ENCODE measurements at regions not wholly inside any gene's neighbourhood (a gene's known extent, or its start where the extent isn't known, plus 50 kb on each side); places are given as distances from the start of the nearest gene placed in this dataset.

DNA sequence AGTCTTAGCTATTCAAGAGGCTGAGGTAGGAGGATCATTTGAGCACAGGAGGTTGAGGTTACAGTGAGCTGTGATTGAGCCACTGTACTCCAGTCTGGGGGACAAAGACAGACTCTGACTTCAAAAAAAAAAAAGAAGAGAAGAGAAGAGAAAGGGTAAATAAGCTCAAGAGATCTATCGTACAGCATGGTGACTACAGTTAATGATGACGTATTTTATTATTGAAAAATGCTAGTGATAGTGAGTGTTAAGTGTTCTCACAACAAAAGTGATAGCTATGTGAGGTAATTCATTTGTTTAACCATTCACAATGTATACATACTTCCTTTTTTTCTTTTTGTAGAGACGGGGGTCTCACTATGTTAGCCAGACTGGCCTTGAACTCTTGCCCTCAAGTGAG lies 121.5 kb upstream of the RPL34 start:
- H3K27ac ChIP-seq (ENCODE audit: insufficient read depth, low read depth, low read length, poor library complexity, severe bottlenecking): no peak overlapping the region
- H3K4me1 ChIP-seq (ENCODE audit: control insufficient read depth, insufficient read depth, low read length): no peaks in the 10 kb centered on the region
- WGBS, 2 experiments: 77 to 88% methylated on average over 3 of the region's 3 CpGs
- H3K4me3 ChIP-seq (ENCODE audit: insufficient read depth, low read depth, low read length): no peak overlapping the region
- no peaks in the 10 kb centered on the region for H3K36me3 ChIP-seq (ENCODE audit: control insufficient read depth, insufficient read depth, low read length)
- peaks cover 5% of the 10 kb centered on the region for H3K9me3 ChIP-seq (ENCODE audit: control insufficient read depth, low read length)
- H3K27me3 ChIP-seq (ENCODE audit: control insufficient read depth, insufficient read depth, low read length, poor library complexity, severe bottlenecking): no peaks in the 10 kb centered on the region

DNA sequence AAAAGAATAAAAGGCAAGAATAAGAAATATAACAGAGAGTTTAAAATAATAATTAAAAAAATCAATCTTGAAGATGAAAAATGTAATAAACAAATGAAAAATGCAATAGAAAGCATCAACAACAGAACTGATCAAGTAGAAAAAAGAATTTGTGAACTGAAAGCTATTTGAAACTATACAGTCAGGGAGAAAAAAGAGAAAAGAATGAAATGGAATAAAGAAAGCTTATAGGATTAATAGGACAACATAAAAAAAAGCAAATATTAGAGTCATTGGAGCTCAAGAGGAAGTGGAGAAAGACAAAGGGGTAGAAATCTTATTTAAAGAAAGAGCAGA lies 126.8 kb upstream of the RPL34 start:
- no peak overlapping the region for H3K4me3 ChIP-seq (ENCODE audit: insufficient read depth, low read depth, low read length)
- no peaks in the 10 kb centered on the region for H3K4me1 ChIP-seq (ENCODE audit: control insufficient read depth, insufficient read depth, low read length)
- H3K36me3 ChIP-seq (ENCODE audit: control insufficient read depth, insufficient read depth, low read length): no peaks in the 10 kb centered on the region
- peaks cover 3% of the 10 kb centered on the region for H3K9me3 ChIP-seq (ENCODE audit: control insufficient read depth, low read length)
- H3K27ac ChIP-seq (ENCODE audit: insufficient read depth, low read depth, low read length, poor library complexity, severe bottlenecking): no peak overlapping the region
- H3K27me3 ChIP-seq (ENCODE audit: control insufficient read depth, insufficient read depth, low read length, poor library complexity, severe bottlenecking): no peaks in the 10 kb centered on the region

DNA sequence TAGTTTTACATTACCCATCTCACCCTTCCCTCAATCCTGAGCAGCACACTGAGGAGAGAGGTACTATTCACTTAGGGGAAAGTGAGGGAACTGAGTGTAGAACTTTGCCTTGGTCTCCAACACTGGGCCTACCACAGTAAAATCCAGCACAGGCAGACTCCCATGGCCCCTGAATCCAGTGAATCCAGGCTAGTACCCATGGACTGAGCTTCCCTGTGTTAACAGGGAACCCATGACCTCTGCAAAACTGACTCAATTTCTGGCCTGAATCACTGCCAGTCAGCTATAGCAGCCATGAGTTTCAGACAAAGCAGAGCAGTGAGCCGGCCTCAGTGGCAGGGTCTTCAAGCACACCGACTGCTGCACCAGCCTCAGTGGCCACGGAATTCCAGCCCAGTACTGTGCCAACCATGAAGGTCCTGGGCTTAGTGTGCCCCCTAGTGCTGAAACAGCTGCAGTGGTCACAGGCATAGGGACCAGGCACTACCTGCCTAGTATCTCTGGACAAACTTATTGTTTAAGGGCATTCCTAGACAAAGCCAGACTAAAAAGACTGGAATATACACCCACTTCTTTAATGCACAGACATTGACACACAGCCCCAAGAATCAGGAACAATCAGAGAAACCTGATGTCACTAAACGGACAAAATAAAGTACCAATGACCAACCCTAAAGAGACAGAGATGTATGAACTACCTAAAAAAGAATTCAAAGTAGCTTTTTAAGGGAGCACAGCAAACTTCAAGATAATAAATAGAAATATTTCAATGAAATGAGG lies 127.4 kb upstream of the RPL34 start:
- Histone ChIP-seq H3K4me3 (ENCODE audit: insufficient read depth, low read depth, low read length) (no peak overlapping the region), H3K27ac (ENCODE audit: insufficient read depth, low read depth, low read length, poor library complexity, severe bottlenecking) (no peak overlapping the region), H3K27me3 (ENCODE audit: control insufficient read depth, insufficient read depth, low read length, poor library complexity, severe bottlenecking) (no peaks in the 10 kb centered on the region), H3K4me1 (ENCODE audit: control insufficient read depth, insufficient read depth, low read length) (no peaks in the 10 kb centered on the region), H3K36me3 (ENCODE audit: control insufficient read depth, insufficient read depth, low read length) (no peaks in the 10 kb centered on the region), H3K9me3 (ENCODE audit: control insufficient read depth, low read length) (peaks cover 3% of the 10 kb centered on the region)
- WGBS, 2 experiments: 39 to 43% methylated on average over 4 of the region's 4 CpGs

DNA sequence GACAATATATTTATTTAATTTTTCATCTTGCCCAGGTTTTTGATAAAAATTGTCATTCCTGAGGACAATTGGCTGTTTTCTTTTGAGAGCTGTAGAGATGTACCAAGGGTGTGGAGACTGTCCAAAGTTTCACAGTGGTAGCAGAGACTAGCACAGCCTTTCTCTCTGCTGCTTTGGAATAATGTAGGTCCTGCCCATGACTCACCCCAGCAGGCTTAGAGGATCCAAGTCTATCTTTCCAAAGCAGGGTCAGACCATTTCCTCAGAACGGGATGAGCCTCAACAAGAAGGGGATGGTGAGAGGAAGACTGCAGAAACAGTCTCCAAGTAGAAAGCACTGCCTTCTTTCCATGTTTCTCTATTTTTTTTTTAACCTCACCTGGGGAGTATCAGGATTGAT lies 131.5 kb upstream of the RPL34 start:
- Histone ChIP-seq H3K4me1 (ENCODE audit: control insufficient read depth, insufficient read depth, low read length) (no peaks in the 10 kb centered on the region), H3K27me3 (ENCODE audit: control insufficient read depth, insufficient read depth, low read length, poor library complexity, severe bottlenecking) (no peaks in the 10 kb centered on the region), H3K36me3 (ENCODE audit: control insufficient read depth, insufficient read depth, low read length) (no peaks in the 10 kb centered on the region), H3K9me3 (ENCODE audit: control insufficient read depth, low read length) (peaks cover under 1% of the 10 kb centered on the region), H3K27ac (ENCODE audit: insufficient read depth, low read depth, low read length, poor library complexity, severe bottlenecking) (no peak overlapping the region), H3K4me3 (ENCODE audit: insufficient read depth, low read depth, low read length) (no peak overlapping the region)
- 83 to 97% methylated on average over 1 of the region's 1 CpG for WGBS, 2 experiments

DNA sequence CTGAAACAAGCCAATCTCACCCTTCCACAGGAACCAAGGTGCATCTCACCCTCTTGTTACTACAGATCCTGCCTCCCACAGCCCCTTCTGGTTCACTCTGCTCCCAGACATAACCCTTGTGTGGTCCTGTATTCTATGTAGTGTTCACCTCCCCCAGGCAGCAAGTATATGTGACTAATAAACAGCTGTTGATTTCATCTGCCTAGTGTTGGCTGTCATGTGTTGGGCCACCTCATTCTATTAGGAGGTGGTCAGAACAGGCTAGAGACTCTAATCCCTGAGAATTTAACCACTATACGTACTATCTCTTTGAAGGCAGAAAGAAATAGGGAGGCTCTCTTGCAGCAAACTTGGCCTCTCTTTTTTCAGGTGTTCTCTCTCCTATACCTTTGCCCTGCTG lies 134.3 kb upstream of the RPL34 start:
- H3K4me1 ChIP-seq (ENCODE audit: control insufficient read depth, insufficient read depth, low read length): no peaks in the 10 kb centered on the region
- H3K36me3 ChIP-seq (ENCODE audit: control insufficient read depth, insufficient read depth, low read length): no peaks in the 10 kb centered on the region
- H3K27ac ChIP-seq (ENCODE audit: insufficient read depth, low read depth, low read length, poor library complexity, severe bottlenecking): no peak overlapping the region
- H3K9me3 ChIP-seq (ENCODE audit: control insufficient read depth, low read length): no peaks in the 10 kb centered on the region
- no peaks in the 10 kb centered on the region for H3K27me3 ChIP-seq (ENCODE audit: control insufficient read depth, insufficient read depth, low read length, poor library complexity, severe bottlenecking)
- WGBS, 2 experiments: 35 to 60% methylated on average over 1 of the region's 1 CpG
- H3K4me3 ChIP-seq (ENCODE audit: insufficient read depth, low read depth, low read length): no peak overlapping the region

DNA sequence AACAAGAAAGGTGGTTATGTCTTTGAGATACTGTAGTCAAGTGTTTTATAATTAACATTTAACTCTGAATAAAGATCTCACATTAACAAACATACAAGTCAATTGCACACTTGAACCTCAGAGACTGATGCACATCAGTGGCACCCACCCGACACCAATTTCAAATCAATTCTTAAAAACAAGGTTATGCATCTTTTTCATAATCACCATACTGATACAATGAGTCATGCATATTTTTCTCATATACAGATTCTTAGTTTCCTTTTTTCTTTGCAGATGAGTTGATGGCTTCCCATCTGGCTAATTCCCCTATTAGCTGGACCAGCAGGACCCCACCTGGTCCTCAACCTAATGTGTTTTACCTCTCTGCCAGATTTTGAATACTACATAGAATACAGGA lies 136.2 kb upstream of the RPL34 start:
- Histone ChIP-seq H3K9me3 (ENCODE audit: control insufficient read depth, low read length) (no peaks in the 10 kb centered on the region), H3K27me3 (ENCODE audit: control insufficient read depth, insufficient read depth, low read length, poor library complexity, severe bottlenecking) (no peaks in the 10 kb centered on the region), H3K4me1 (ENCODE audit: control insufficient read depth, insufficient read depth, low read length) (no peaks in the 10 kb centered on the region), H3K36me3 (ENCODE audit: control insufficient read depth, insufficient read depth, low read length) (no peaks in the 10 kb centered on the region), H3K4me3 (ENCODE audit: insufficient read depth, low read depth, low read length) (no peak overlapping the region), H3K27ac (ENCODE audit: insufficient read depth, low read depth, low read length, poor library complexity, severe bottlenecking) (no peak overlapping the region)
- 92 to 96% methylated on average over 1 of the region's 1 CpG for WGBS, 2 experiments

DNA sequence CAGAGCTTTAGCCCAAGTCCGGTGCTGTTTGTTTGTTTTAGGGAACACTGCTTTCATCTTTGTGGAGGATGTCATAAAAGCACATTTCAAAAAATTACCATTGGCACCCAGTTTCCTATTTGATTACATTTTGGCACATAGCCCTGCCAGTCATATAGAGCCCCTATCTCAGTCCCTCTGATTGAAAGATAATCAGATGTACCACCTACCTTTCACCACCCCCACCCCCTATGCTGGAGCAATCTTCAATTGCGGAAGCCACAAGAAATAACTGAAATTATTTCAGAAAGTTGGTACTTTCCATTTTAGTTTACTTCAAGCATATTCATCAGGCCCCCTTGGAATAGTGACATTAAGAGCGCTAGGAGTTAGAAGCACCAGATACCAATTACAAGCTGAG lies 136.7 kb upstream of the RPL34 start:
- Histone ChIP-seq H3K4me1 (ENCODE audit: control insufficient read depth, insufficient read depth, low read length) (no peaks in the 10 kb centered on the region), H3K27ac (ENCODE audit: insufficient read depth, low read depth, low read length, poor library complexity, severe bottlenecking) (no peak overlapping the region), H3K36me3 (ENCODE audit: control insufficient read depth, insufficient read depth, low read length) (no peaks in the 10 kb centered on the region), H3K27me3 (ENCODE audit: control insufficient read depth, insufficient read depth, low read length, poor library complexity, severe bottlenecking) (no peaks in the 10 kb centered on the region), H3K4me3 (ENCODE audit: insufficient read depth, low read depth, low read length) (no peak overlapping the region), H3K9me3 (ENCODE audit: control insufficient read depth, low read length) (no peaks in the 10 kb centered on the region)
- 93 to 98% methylated on average over 3 of the region's 3 CpGs for WGBS, 2 experiments

DNA sequence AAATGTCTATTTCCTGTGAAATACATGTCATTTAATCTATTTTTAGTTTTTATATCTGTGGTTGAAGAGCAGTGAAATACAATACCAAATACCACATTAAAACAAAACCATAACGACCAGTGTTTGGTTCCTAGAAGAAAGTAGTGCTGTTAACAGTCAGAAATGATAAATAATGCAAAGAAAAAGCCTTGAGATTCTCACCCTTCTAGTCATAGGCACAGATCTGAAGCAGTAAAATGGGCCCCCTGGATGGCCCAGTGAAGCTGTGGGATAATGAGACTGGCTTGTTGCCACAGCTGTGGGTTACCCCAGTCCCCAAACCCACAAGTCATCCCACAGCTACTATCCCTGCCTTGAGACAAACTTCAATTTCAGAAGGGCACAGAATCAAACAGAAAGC lies 137.3 kb upstream of the RPL34 start:
- 83% methylated on average over 1 of the region's 1 CpG; no CpG with 5 or more reads in 1 of the 2 experiments for WGBS, 2 experiments
- H3K9me3 ChIP-seq (ENCODE audit: control insufficient read depth, low read length): no peaks in the 10 kb centered on the region

DNA sequence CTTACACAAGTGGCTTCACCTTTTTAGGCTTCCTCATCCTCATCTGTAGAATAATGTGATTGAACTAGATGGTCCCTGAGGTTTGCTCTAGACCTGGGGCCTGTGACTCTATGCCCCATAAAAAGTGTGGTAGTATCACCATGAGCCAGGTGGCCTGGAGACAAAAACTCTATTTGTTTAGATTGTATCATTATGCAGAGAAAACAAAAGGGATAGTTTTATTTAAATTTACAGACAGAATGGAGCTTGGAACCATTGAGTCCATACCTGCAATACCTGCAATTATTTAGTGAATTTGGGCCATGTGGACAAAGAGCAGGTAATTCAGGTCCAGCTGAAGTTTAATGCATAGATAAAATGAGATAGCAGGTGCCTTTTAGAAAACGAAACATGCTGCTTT lies 139.5 kb upstream of the RPL34 start:
- no peaks in the 10 kb centered on the region for H3K36me3 ChIP-seq (ENCODE audit: control insufficient read depth, insufficient read depth, low read length)
- H3K9me3 ChIP-seq (ENCODE audit: control insufficient read depth, low read length): no peaks in the 10 kb centered on the region
- no peak overlapping the region for H3K4me3 ChIP-seq (ENCODE audit: insufficient read depth, low read depth, low read length)
- H3K27ac ChIP-seq (ENCODE audit: insufficient read depth, low read depth, low read length, poor library complexity, severe bottlenecking): no peak overlapping the region
- H3K27me3 ChIP-seq (ENCODE audit: control insufficient read depth, insufficient read depth, low read length, poor library complexity, severe bottlenecking): no peaks in the 10 kb centered on the region
- no peaks in the 10 kb centered on the region for H3K4me1 ChIP-seq (ENCODE audit: control insufficient read depth, insufficient read depth, low read length)
- 91 to 94% methylated on average over 1 of the region's 1 CpG for WGBS, 2 experiments

More for the DNA sequence above, 137.3 kb upstream of the RPL34 start:
- Histone ChIP-seq H3K36me3 (ENCODE audit: control insufficient read depth, insufficient read depth, low read length) (no peaks in the 10 kb centered on the region), H3K27ac (ENCODE audit: insufficient read depth, low read depth, low read length, poor library complexity, severe bottlenecking) (no peak overlapping the region), H3K4me3 (ENCODE audit: insufficient read depth, low read depth, low read length) (no peak overlapping the region), H3K27me3 (ENCODE audit: control insufficient read depth, insufficient read depth, low read length, poor library complexity, severe bottlenecking) (no peaks in the 10 kb centered on the region), H3K4me1 (ENCODE audit: control insufficient read depth, insufficient read depth, low read length) (no peaks in the 10 kb centered on the region)

DNA sequence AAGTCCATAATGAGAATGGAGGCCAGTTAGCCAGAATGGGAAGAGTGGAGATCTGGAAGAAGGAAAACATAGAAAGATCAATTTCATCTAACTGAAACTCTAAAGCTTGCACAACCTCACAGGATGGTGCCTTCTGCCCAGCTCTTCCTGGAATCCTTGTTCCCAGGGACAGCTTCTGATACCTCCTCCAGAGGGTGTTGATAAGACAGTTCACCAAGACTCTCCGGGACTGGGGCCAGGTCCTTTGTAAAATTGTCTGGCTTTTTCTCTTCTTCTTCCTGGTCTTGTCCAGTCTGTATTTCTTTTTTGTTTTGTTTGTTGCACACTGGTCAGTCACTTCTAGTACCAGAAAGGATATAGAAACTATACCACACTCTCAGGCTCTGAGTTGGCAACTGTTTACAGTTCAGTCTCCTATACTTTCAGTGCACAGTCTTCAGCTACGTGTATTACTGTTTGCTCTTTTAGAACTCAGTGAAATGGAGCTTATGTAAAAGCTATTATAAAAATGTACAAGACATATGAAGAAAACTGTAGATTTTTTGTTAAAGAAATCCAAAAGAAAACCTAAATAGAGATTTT lies 142.8 kb upstream of the RPL34 start:
- no peaks in the 10 kb centered on the region for H3K4me1 ChIP-seq (ENCODE audit: control insufficient read depth, insufficient read depth, low read length)
- WGBS, 2 experiments: 85 to 100% methylated on average over 1 of the region's 2 CpGs
- H3K27ac ChIP-seq (ENCODE audit: insufficient read depth, low read depth, low read length, poor library complexity, severe bottlenecking): no peak overlapping the region
- no peaks in the 10 kb centered on the region for H3K9me3 ChIP-seq (ENCODE audit: control insufficient read depth, low read length)
- H3K4me3 ChIP-seq (ENCODE audit: insufficient read depth, low read depth, low read length): no peak overlapping the region
- H3K36me3 ChIP-seq (ENCODE audit: control insufficient read depth, insufficient read depth, low read length): no peaks in the 10 kb centered on the region
- H3K27me3 ChIP-seq (ENCODE audit: control insufficient read depth, insufficient read depth, low read length, poor library complexity, severe bottlenecking): no peaks in the 10 kb centered on the region

Data from ectodermal cell (in vitro differentiated cells).